Stimulated activated CD4-positive, alpha-beta T cell treated with anti-CD3 and anti-CD28 coated beads, Interleukin-4, amount 100 ng/mL, for 48 hours (primary cell): ENCODE measurements at regions not wholly inside any gene's neighbourhood (a gene's known extent, or its start where the extent isn't known, plus 50 kb on each side); places are given as distances from the start of the nearest gene placed in this dataset.

ENCODE experiments used
- DNase-seq, 2 donors: peaks; one replicate each; pipeline ENCODE4 v3.0.0-alpha.2; 2020; ENCODE audit warnings: low read depth in 2 of 2

- no peak for DNase-seq
Measured at GRCh38 chr1:29649189-29650040, 413.1 kb downstream of the PTPRU start.

GRCh38 chr1:29648798-29649188 lies 412.5 kb downstream of the PTPRU start:
- DNase-seq: no peak

- DNase-seq: no peak
Measured at GRCh38 chr1:29648026-29648425, 411.7 kb downstream of the PTPRU start.

GRCh38 chr1:29647581-29647980 lies 411.3 kb downstream of the PTPRU start:
- no peak for DNase-seq

GRCh38 chr1:29646161-29646775 lies 409.9 kb downstream of the PTPRU start:
- DNase-seq: no peak

- DNase-seq: no peak
Measured at GRCh38 chr1:29645586-29645985, 409.3 kb downstream of the PTPRU start.

- no peak for DNase-seq
Measured at GRCh38 chr1:29644812-29645211, 408.5 kb downstream of the PTPRU start.

GRCh38 chr1:29643838-29644440 lies 407.6 kb downstream of the PTPRU start:
- DNase-seq: no peak

GRCh38 chr1:29643281-29643680 lies 407.0 kb downstream of the PTPRU start:
- no peak for DNase-seq

- no peak for DNase-seq
Measured at GRCh38 chr1:29642519-29642918, 406.2 kb downstream of the PTPRU start.

- DNase-seq: no peak
Measured at GRCh38 chr1:29641921-29642320, 405.6 kb downstream of the PTPRU start.

GRCh38 chr1:29640428-29640785 lies 404.1 kb downstream of the PTPRU start:
- no peak for DNase-seq

- DNase-seq: no peak
Measured at GRCh38 chr1:29639741-29640427, 403.6 kb downstream of the PTPRU start.

- DNase-seq: no peak
Measured at GRCh38 chr1:29639156-29639736, 402.9 kb downstream of the PTPRU start.

GRCh38 chr1:29638281-29638680 lies 402.0 kb downstream of the PTPRU start:
- DNase-seq: no peak

GRCh38 chr1:29636936-29637335 lies 400.6 kb downstream of the PTPRU start:
- no peak for DNase-seq

- DNase-seq: no peak
Measured at GRCh38 chr1:29635501-29636263, 399.4 kb downstream of the PTPRU start.

- DNase-seq: no peak
Measured at GRCh38 chr1:29634746-29635335, 398.5 kb downstream of the PTPRU start.

- DNase-seq: no peak
Measured at GRCh38 chr1:29634324-29634723, 398.0 kb downstream of the PTPRU start.

- DNase-seq: no peak
Measured at GRCh38 chr1:29633771-29634170, 397.4 kb downstream of the PTPRU start.
